ENCODE measurements at regions not wholly inside any gene's neighbourhood (a gene's known extent, or its start where the extent isn't known, plus 50 kb on each side); places are given as distances from the start of the nearest gene placed in this dataset.

- no peaks in the 10 kb centered on the region for H3K27me3 Mint-ChIP-seq (ENCODE audit: low read depth in 2 of 2)
- no peak for DNase-seq
- WGBS (ENCODE audit: insufficient coverage) = no CpG with 5 or more reads among the region's 1 CpG
- no peak overlapping the region for H3K27ac Mint-ChIP-seq
- no peaks in the 10 kb centered on the region for H3K4me1 ChIP-seq (ENCODE audit: control insufficient read depth, insufficient read depth, low read length)
- H3K4me1 Mint-ChIP-seq = no peaks in the 10 kb centered on the region
- H3K4me3 ChIP-seq (ENCODE audit: low read length) = no peak overlapping the region
- H3K27me3 ChIP-seq (ENCODE audit: control insufficient read depth, insufficient read depth, low read length) = no peaks in the 10 kb centered on the region
- no peaks in the 10 kb centered on the region for H3K36me3 ChIP-seq (ENCODE audit: control insufficient read depth, insufficient read depth, low read length)
- no peaks in the 10 kb centered on the region for H3K9me3 ChIP-seq (ENCODE audit: control insufficient read depth, insufficient read depth, low read length)
- no peaks in the 10 kb centered on the region for H3K9me3 Mint-ChIP-seq
- H3K36me3 Mint-ChIP-seq = no peaks in the 10 kb centered on the region
- no peak for ATAC-seq
- intact Hi-C loops (cut with micrococcal nuclease) = no loop called here
- H3K4me3 Mint-ChIP-seq = no peak overlapping the region
- no peak overlapping the region for H3K27ac ChIP-seq (ENCODE audit: low read length)
- TF ChIP-seq, protein P1, sequence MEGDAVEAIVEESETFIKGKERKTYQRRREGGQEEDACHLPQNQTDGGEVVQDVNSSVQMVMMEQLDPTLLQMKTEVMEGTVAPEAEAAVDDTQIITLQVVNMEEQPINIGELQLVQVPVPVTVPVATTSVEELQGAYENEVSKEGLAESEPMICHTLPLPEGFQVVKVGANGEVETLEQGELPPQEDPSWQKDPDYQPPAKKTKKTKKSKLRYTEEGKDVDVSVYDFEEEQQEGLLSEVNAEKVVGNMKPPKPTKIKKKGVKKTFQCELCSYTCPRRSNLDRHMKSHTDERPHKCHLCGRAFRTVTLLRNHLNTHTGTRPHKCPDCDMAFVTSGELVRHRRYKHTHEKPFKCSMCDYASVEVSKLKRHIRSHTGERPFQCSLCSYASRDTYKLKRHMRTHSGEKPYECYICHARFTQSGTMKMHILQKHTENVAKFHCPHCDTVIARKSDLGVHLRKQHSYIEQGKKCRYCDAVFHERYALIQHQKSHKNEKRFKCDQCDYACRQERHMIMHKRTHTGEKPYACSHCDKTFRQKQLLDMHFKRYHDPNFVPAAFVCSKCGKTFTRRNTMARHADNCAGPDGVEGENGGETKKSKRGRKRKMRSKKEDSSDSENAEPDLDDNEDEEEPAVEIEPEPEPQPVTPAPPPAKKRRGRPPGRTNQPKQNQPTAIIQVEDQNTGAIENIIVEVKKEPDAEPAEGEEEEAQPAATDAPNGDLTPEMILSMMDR (IDR thresholded peaks at IDR 0.05) = no peak
These were observed 333.9 kb upstream of the TLE4 start for GRCh38 chr9:79237861-79238260.

GRCh38 chr9:79240774-79241173 is 331.0 kb upstream of the TLE4 start:
- no peaks in the 10 kb centered on the region for H3K9me3 ChIP-seq (ENCODE audit: control insufficient read depth, insufficient read depth, low read length)
- H3K4me1 Mint-ChIP-seq = no peaks in the 10 kb centered on the region
- ATAC-seq = no peak
- no peak overlapping the region for H3K27ac ChIP-seq (ENCODE audit: low read length)
- no peak overlapping the region for H3K4me3 ChIP-seq (ENCODE audit: low read length)
- no peaks in the 10 kb centered on the region for H3K36me3 Mint-ChIP-seq
- TF ChIP-seq, protein P1 (IDR thresholded peaks at IDR 0.05) = no peak
- no peak overlapping the region for H3K4me3 Mint-ChIP-seq
- DNase-seq = no peak
- no peaks in the 10 kb centered on the region for H3K27me3 ChIP-seq (ENCODE audit: control insufficient read depth, insufficient read depth, low read length)
- no peak overlapping the region for H3K27ac Mint-ChIP-seq
- no peaks in the 10 kb centered on the region for H3K36me3 ChIP-seq (ENCODE audit: control insufficient read depth, insufficient read depth, low read length)
- H3K4me1 ChIP-seq (ENCODE audit: control insufficient read depth, insufficient read depth, low read length) = no peaks in the 10 kb centered on the region
- peaks cover 0 to 3% of the 10 kb centered on the region in 2 donors for H3K27me3 Mint-ChIP-seq (ENCODE audit: low read depth in 2 of 2)
- intact Hi-C loops (cut with micrococcal nuclease) = no loop called here
- H3K9me3 Mint-ChIP-seq = no peaks in the 10 kb centered on the region
- 83% methylated on average over 3 of the region's 3 CpGs for WGBS (ENCODE audit: insufficient coverage)

GRCh38 chr9:79242489-79242888 is 329.3 kb upstream of the TLE4 start:
- no peaks in the 10 kb centered on the region for H3K4me1 ChIP-seq (ENCODE audit: control insufficient read depth, insufficient read depth, low read length)
- H3K27me3 ChIP-seq (ENCODE audit: control insufficient read depth, insufficient read depth, low read length) = no peaks in the 10 kb centered on the region
- intact Hi-C loops (cut with micrococcal nuclease) = no loop called here
- no peaks in the 10 kb centered on the region for H3K36me3 ChIP-seq (ENCODE audit: control insufficient read depth, insufficient read depth, low read length)
- 83% methylated on average over 2 of the region's 2 CpGs for WGBS (ENCODE audit: insufficient coverage)
- TF ChIP-seq, protein P1 (IDR thresholded peaks at IDR 0.05) = no peak
- Mint-ChIP-seq H3K27ac (no peak overlapping the region), H3K27me3 (ENCODE audit: low read depth in 2 of 2) (peaks cover 0 to 3% of the 10 kb centered on the region in 2 donors), H3K4me1 (no peaks in the 10 kb centered on the region), H3K4me3 (no peak overlapping the region), H3K36me3 (no peaks in the 10 kb centered on the region), H3K9me3 (no peaks in the 10 kb centered on the region)
- ATAC-seq (no peak), DNase-seq (no peak)
- no peaks in the 10 kb centered on the region for H3K9me3 ChIP-seq (ENCODE audit: control insufficient read depth, insufficient read depth, low read length)
- no peak overlapping the region for H3K27ac ChIP-seq (ENCODE audit: low read length)
- no peak overlapping the region for H3K4me3 ChIP-seq (ENCODE audit: low read length)

DNA sequence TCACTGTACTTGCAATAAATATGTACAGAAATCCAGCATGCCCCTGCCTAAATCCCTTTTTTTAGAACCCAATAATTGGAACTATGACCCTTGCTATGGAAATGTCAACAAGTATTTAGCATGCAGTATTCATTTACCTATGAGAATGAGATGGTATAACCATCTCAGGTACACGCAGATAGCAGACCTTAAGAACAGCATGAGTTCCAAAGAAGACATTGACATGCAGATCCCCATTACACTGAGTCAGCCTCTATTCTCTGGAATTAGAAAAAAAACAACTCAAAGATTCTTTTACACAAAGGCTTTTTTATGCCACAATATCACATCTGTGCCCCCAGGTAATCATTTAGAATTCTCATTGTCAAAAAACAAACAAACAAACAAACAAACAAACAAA is 325.6 kb upstream of the TLE4 start:
- WGBS (ENCODE audit: insufficient coverage) = 83% methylated on average over 1 of the region's 1 CpG
- TF ChIP-seq, protein P1 (IDR thresholded peaks at IDR 0.05) = no peak
- H3K27ac ChIP-seq (ENCODE audit: low read length) = no peak overlapping the region
- H3K9me3 ChIP-seq (ENCODE audit: control insufficient read depth, insufficient read depth, low read length) = no peaks in the 10 kb centered on the region
- no peaks in the 10 kb centered on the region for H3K36me3 ChIP-seq (ENCODE audit: control insufficient read depth, insufficient read depth, low read length)
- no peak overlapping the region for H3K4me3 ChIP-seq (ENCODE audit: low read length)
- H3K4me3 Mint-ChIP-seq = no peak overlapping the region
- H3K4me1 ChIP-seq (ENCODE audit: control insufficient read depth, insufficient read depth, low read length) = no peaks in the 10 kb centered on the region
- peaks cover 0 to 2% of the 10 kb centered on the region in 2 donors for H3K9me3 Mint-ChIP-seq
- DNase-seq (no peak), ATAC-seq (no peak)
- no peaks in the 10 kb centered on the region for H3K27me3 ChIP-seq (ENCODE audit: control insufficient read depth, insufficient read depth, low read length)
- intact Hi-C loops (cut with micrococcal nuclease) = no loop called here
- H3K27me3 Mint-ChIP-seq (ENCODE audit: low read depth in 2 of 2) = peaks cover 0 to 3% of the 10 kb centered on the region in 2 donors
- H3K27ac Mint-ChIP-seq = no peak overlapping the region
- H3K36me3 Mint-ChIP-seq = no peaks in the 10 kb centered on the region
- H3K4me1 Mint-ChIP-seq = no peaks in the 10 kb centered on the region
